ENCODE measurements at regions not wholly inside any gene's neighbourhood (a gene's known extent, or its start where the extent isn't known, plus 50 kb on each side); places are given as distances from the start of the nearest gene placed in this dataset.

DNA sequence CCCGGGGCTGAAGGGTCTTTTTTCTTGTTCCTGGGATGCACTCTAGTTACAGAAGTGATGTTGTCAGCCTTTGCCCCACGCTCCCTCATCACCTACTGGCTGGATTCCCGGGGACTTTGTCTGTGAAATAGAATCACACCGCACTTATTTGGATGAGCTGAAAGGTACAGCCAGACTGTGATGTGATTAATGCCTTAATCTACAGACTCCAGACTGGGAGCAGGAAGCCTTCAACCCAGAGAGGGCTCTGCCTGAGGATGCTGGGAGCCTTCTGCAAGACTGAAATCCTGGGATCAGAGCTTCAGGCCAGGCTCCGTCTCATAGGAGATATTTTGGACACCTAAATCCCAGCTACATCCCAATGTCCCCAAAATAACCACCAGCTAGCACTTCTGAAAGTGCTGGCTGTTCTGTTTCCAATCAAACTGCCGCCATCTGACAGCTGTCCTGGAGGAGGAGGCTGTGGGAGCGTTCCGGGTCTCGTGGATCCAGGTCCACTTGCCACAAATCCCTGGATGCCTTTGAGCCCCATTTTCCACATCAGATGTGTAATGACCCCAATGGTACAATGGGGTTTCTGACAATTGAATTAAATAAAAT, 688.5 kb downstream of the TBC1D22A start:
- DNase-seq: no peak

- DNase-seq: no peak
Measured at GRCh38 chr22:47449508-47450270, 687.2 kb downstream of the TBC1D22A start.

DNA sequence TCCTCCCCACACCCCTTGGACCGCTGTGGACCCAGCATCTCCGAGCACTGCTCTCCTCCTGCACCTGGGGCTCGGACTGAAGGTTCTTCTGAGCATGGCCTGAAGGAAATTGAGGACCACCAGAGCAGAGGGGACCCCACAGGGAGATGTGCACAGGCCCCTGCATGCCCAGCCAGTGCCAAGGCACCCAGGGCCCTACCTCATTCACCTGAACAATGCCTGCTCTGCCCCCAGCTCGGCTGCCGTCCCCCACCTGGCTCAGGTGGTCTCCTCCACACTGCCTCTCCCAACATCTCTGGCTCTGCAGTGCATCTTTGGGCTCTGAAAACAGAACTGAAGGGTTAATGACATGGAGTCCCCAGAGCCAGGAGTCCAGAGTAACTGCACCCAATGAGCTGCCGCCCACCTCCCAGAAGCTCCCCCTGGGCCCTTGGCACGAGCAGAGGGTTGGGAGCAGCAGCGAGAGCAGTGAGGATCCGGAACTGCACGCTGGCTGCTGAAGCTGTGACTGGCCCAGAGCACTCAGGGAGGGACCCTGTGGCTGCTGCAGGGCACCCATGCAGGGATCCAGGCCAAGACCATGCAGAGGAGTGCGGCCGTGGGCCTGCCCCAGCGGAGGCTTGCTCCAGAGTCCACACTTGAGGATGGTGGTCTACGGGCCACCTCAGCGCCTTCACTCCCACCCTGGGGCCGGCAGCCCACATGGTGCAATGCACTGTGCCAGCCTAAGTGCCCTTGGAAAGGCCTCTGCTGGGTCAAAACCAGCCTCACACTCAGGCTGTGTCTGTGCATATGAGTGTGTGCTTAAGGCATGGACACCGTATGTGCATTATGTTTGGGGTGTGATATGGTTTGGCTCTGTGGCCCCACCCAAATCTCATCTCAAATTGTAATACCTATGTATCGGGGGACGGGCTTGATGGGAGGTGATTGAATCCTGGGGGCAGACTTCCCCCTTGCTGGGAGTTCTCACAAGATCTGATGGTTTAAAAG, 686.1 kb downstream of the TBC1D22A start:
- DNase-seq: no peak

DNA sequence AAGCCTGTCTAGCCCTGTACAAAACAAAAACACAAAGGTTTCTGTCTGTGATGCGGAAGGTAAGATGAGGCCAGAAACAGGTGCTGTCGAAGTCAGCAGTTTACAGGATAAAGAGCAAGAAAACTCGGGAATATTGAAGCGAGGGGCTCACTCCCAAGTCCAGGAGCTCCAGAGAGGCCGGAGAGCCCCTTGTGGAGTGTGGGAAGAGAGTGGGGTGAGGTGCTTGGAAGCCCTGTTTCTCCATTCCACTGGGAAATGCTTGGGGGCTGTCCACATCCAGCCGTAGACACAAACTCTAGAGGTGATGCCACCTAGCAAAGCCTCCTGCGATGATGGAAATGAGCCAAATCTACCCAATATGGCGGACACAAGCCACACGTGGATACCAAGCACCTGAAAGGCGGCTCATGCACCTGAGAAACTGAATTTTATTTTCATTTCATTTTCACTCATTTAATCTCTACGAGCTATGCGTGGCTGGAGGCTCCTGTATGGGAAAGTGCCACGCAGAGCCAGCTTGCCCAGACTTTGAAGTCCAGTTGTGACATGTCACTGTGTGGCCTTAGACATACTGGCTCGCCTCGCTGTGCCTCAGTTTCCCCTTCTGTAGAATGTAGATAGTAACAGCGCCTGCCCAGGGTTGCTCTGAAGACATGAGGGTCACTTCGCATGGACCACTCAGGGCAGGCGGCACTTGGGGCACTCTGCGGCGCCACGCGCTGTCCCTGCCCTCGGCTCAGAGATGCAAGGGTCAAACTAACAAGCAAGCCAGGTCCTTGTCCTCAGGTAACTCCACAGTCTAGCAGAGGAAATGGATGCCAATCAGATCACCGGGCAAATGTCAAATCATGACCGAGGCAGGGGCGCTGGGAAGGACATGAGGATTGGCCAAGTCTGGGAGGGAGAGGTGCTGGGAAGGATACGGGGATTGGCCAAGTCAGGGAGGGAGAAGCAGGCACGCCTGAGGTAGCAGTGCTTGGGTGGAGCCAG, 684.7 kb downstream of the TBC1D22A start:
- no peak for DNase-seq

DNA sequence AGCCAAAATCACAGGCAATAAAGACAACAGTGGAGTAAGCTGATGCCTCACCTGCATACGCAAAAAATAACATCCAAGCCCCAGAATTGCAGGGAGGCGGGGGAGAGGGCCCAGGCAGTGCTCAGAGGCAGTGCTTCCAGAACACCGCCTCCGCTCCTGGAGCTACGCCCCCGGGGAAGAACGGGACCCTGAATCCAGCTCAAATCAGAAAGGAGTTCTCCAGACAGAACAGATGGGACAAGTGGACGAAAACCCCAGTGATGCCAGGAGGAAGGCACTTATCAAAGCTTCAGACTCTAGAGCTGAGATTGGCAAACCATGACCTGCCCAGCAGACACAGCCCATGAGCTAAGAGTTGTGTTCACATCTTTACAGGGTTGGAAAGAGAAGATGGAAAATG, 683.9 kb downstream of the TBC1D22A start:
- DNase-seq: no peak

DNA sequence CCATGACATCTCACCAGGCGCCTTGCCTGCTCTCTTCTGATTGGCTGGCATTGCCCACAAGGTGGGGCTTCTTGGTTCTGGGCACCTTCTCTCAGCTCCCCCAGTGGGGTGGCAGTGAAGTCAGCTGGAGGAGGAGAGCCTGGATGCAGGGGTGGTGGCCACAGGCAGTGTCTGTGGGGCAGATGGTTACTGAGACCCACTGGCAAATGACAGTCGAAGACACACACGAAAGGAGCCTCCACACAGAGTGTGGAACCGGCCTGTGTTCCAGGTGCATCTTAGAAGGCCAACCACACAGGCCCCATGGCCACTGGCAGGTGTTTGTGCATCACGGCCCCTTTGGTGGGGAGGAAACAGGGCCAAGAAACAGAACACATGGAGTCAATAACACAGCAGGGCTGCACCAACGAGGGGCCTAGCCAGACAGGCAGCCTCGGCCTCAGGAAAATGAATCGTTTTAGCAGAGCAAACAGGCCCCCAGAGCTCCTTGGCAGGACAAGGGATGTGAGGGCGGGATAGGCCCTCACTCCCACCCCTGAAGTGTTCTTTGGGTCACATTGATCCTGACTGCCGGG, 683.4 kb downstream of the TBC1D22A start:
- DNase-seq: no peak

DNA sequence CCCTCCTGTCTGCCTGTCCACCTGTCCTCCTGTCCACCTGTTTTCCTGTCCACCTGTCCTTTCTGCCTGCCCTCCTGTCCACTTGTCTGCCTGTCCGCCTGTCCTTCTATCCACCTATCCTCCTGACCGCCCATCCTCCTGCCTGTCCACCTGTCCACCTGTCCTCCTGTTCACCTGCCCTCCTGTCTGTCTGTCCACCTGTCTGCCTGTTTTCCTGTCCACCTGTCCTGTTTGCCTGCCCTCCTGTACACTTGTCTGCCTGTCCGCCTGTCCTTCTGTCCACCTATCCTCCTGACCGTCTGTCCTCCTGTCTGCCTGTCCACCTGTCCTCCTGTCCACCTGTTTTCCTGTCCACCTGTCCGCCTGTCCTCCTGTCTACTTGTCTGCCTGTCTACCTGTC, 682.8 kb downstream of the TBC1D22A start:
- no peak for DNase-seq

- no peak for DNase-seq
Measured at GRCh38 chr22:47444746-47445065, 682.3 kb downstream of the TBC1D22A start.

GRCh38 chr22:47443836-47444745, 681.6 kb downstream of the TBC1D22A start:
- DNase-seq: no peak

DNA sequence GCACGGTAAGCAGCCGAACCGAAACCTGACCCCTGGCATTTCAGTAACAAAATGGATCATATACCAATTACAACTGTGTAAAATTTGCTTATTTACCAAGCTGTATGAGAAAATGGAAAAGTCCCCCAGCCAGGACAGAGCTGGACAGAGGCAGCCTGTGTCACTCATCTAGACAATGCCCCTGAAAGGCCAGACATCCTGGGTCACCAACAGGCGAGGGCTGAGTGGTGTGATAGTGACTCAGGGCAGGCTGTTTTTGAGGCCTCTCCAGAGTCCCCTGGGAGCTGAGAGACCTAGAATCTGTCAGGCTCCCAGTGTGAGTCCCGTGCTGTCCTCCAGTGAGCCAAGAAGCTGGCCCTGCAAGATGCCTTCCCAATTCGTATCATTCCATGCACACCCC, 680.4 kb downstream of the TBC1D22A start:
- no peak for DNase-seq

- DNase-seq: no peak
Measured at GRCh38 chr22:47439643-47440265, 677.3 kb downstream of the TBC1D22A start.

- DNase-seq: no peak
Measured at GRCh38 chr22:47437636-47438035, 675.2 kb downstream of the TBC1D22A start.

- DNase-seq: no peak
Measured at GRCh38 chr22:47437110-47437509, 674.7 kb downstream of the TBC1D22A start.

DNA sequence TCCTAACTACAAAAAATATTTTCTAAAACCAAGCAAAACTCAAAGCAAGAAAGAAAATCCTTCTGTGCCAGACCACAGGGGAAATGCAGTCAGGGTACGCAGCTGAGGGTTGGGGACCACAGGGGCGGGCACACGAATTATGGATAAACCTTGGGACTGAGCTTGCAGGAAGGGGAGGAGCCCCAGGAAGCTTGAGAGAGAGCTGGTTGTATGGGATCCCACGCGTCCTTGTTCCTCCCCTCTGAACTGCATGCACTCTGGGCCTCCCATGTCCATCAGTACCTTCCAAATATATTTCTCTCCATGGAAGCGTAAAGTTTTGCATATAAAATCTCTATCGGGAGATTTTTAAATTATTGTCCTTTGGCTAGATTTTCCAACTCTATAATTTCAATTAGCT, 673.4 kb downstream of the TBC1D22A start:
- DNase-seq: no peak

DNA sequence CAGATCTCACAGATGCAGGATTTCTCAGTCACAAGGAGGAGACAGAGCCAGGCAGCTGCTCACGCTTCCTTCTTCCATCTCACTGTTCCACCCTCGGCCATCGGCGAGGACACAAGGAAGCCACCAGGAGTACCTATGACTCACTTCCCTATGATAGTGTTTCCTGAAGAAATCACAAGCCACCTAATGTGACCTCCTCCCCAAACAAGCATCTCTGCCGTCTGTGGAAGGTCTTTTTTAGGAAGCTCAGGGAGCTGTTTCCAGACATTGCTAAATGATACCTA, 672.7 kb downstream of the TBC1D22A start:
- no peak for DNase-seq

- DNase-seq: no peak
Measured at GRCh38 chr22:47434336-47435203, 672.1 kb downstream of the TBC1D22A start.

DNA sequence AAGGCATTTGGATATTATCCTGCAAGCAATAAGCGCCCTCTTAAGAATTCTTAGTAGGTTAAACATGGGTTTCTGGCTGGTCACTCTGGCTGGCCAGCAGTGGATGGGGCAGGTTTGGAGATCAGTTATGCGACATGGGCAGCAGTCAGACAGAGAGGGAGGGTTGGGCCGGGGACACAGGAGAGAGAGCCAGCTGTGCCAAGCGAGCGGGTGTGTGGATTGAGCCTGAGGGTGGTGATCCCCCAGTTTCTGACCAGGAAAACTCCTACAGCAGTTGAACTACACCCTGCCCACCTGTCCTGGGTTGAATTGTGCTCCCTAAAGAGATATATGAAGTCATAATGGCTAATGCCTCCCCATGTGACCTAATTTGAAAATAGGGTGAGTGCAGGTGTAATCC, 671.2 kb downstream of the TBC1D22A start:
- no peak for DNase-seq

DNA sequence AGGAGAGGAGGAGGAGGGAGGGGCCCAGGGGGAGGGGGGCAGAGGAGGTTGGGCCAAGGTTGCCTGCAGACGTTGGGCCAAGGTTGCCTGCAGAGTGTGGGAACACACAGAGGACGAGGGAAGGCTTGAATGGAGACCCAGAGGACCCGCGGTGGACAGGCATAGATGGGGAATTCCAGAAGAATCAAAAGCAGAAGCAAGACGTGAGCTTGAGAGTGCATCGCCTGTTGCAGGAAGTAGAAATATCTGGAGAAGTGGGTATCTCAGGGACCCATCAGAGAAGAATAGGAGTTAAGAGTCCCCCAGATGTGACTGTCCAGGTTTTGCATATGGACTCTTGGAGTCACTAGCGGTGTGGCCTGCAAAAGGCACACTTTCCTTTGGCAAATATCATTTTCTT, 670.2 kb downstream of the TBC1D22A start:
- no peak for DNase-seq
